HEK293T (cell line): ENCODE measurements at regions not wholly inside any gene's neighbourhood (a gene's known extent, or its start where the extent isn't known, plus 50 kb on each side); places are given as distances from the start of the nearest gene placed in this dataset.

Experiments
- LEF1 ChIP-seq: fragments of 450-650 bp; IDR thresholded peaks from 2 replicates; pipeline ENCODE4 v1.6.1; 2017; ENCODE audit warnings: mild to moderate bottlenecking, borderline replicate concordance
- SP1 ChIP-seq: fragments of 450-650 bp; IDR thresholded peaks from 2 replicates; pipeline ENCODE4 v1.6.1; 2017
- SUZ12 ChIP-seq: fragments of 450-650 bp; IDR thresholded peaks from 2 replicates; pipeline ENCODE4 v1.6.1; 2016; ENCODE audit warnings: mild to moderate bottlenecking
- TARDBP ChIP-seq: fragments of 450-650 bp; IDR thresholded peaks from 2 replicates; pipeline ENCODE4 v1.6.1; 2016

- TF ChIP-seq SUZ12 (no peak), TARDBP (no peak), LEF1 (no peak), SP1 (no peak)
These were observed 207.1 kb downstream of the ICE1 start for GRCh38 chr5:5629607-5629978.
